ENCODE measurements at regions not wholly inside any gene's neighbourhood (a gene's known extent, or its start where the extent isn't known, plus 50 kb on each side); places are given as distances from the start of the nearest gene placed in this dataset.
"Not testable (repeated sequence)": the region's sequence is repeated elsewhere in the genome, so short reads cannot be mapped to it uniquely, and the experiment has no call there.

DNA sequence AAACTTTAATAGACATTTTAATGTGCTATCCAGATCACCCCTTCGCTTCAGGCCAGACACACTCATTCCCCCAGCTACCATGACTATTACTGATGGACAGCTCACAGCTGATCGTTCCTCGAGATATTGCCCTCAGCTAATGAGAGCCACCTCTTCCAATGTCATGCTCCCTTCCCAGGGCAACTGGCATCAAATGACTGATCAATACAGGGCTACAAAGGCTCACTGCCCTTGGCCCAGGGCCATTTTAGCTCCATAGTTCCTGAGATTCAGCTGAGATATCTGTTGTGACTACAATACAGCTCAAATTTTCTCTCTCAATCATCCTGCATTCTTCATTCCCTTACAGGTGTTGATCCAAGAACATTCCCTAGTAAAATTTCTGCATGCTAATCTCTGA lies 104.5 kb upstream of the PKN2 start:
- DNase-seq (ENCODE audit: low read depth in 1 of 2, low spot score in 1 of 2), result no peak
- in situ Hi-C loops (cut with HindIII; ENCODE audit: low pct_unique_long_range_greater_than_20kb, low sequenced_read_pairs), result no loop called here
- TF ChIP-seq JUND (IDR thresholded peaks at IDR 0.05; ENCODE audit: low read depth), result no peak

GRCh38 chr1:88581703-88582102 lies 102.4 kb upstream of the PKN2 start:
- TF ChIP-seq JUND (IDR thresholded peaks at IDR 0.05; ENCODE audit: low read depth), result no peak
- DNase-seq (ENCODE audit: low read depth in 1 of 2, low spot score in 1 of 2), result no peak
- in situ Hi-C loops (cut with HindIII; ENCODE audit: low pct_unique_long_range_greater_than_20kb, low sequenced_read_pairs), result no loop called here

DNA sequence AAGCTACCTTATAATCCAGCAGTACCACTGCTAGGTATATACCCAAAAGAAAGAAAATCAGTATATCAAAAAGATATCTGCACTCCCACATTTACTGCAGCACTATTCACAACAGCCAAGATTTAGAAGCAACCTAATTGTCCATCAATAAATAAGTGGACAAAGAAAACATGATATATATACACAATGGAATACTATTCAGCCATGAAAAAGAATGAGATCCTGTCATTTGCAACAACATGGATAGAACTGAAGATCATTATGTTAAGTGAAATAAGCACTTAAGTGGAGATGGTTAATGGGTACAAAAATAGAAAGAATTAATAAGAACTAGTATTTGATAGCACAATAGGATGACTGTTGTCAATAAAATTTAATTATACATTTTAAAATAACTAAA lies 90.7 kb upstream of the PKN2 start:
- TF ChIP-seq JUND (IDR thresholded peaks at IDR 0.05; ENCODE audit: low read depth), result no peak
- in situ Hi-C loops (cut with HindIII; ENCODE audit: low pct_unique_long_range_greater_than_20kb, low sequenced_read_pairs), result no loop called here
- DNase-seq (ENCODE audit: low read depth in 1 of 2, low spot score in 1 of 2), result no peak

DNA sequence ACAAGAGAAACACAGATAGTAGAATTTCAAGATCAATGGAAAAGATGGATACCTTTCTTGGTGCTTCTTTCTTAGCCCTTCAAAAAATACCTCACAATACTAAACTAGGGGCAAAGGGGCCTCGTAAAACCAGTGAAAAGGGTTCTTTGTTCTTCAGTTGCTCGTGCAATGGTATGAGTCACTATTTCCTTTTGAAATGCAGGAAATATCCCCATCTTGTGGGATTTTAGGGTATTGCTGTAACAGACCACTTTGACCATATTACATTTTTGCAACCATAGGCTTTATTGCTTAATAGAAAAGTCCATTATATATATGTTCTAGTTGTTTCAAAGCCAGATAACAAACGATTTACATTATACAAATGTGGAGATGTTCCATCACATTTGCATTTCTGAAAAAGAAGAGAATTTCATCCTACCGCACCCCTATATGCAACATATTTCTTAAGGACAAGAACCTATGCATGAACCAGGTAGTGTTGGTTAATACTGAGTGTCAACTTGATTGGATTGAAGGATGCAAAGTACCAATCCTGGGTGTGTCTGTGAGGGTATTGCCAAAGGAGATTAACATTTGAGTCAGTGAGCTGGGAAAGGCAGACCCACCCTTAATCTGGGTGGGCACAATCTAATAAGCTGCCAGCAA lies 88.6 kb upstream of the PKN2 start:
- in situ Hi-C loops (cut with HindIII; ENCODE audit: low pct_unique_long_range_greater_than_20kb, low sequenced_read_pairs), result no loop called here
- peak; percentile 16; the same call in 1 of the 2 replicates for TF ChIP-seq JUND (IDR thresholded peaks at IDR 0.05; ENCODE audit: low read depth)
- DNase-seq (ENCODE audit: low read depth in 1 of 2, low spot score in 1 of 2), result peak in 1 of 2 experiments; percentile 61

GRCh38 chr1:88597973-88598372 lies 86.1 kb upstream of the PKN2 start:
- in situ Hi-C loops (cut with HindIII; ENCODE audit: low pct_unique_long_range_greater_than_20kb, low sequenced_read_pairs); DNase-seq (ENCODE audit: low read depth in 1 of 2, low spot score in 1 of 2): not testable (repeated sequence)

- peak in 1 of 2 experiments; percentile 50 for DNase-seq (ENCODE audit: low read depth in 1 of 2, low spot score in 1 of 2)
- no peak for TF ChIP-seq JUND (IDR thresholded peaks at IDR 0.05; ENCODE audit: low read depth)
- in situ Hi-C loops (cut with HindIII; ENCODE audit: low pct_unique_long_range_greater_than_20kb, low sequenced_read_pairs), result no loop called here
These were observed 75.7 kb upstream of the PKN2 start for GRCh38 chr1:88608139-88608943.

- no peak for TF ChIP-seq JUND (IDR thresholded peaks at IDR 0.05; ENCODE audit: low read depth)
- in situ Hi-C loops (cut with HindIII; ENCODE audit: low pct_unique_long_range_greater_than_20kb, low sequenced_read_pairs), result no loop called here
- DNase-seq (ENCODE audit: low read depth in 1 of 2, low spot score in 1 of 2), result peak in 1 of 2 experiments; percentile 27
These were observed 75.0 kb upstream of the PKN2 start for GRCh38 chr1:88609051-88609450.

DNA sequence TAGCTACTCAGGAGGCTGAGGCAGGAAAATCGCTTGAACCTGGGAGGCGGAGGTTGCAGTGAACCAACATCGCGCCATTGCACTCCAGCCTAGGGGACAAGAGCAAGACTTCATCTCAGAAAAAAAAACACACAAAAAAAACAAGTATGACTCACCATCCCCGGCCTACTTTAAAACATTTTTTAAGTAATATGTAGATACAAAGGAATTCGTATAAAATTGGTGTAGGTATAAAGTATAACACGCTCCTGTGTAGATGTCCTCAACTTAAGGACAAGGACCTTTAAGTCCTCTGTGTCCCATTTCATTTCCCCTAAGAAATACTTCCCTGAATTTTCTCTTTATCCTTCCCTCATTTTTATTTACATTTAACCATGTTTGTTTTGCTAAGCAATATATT lies 73.4 kb upstream of the PKN2 start:
- no peak for TF ChIP-seq JUND (IDR thresholded peaks at IDR 0.05; ENCODE audit: low read depth)
- DNase-seq (ENCODE audit: low read depth in 1 of 2, low spot score in 1 of 2), result no peak

GRCh38 chr1:88612292-88612691 lies 71.8 kb upstream of the PKN2 start:
- no peak for DNase-seq (ENCODE audit: low read depth in 1 of 2, low spot score in 1 of 2)
- TF ChIP-seq JUND (IDR thresholded peaks at IDR 0.05; ENCODE audit: low read depth), result no peak
- in situ Hi-C loops (cut with HindIII; ENCODE audit: low pct_unique_long_range_greater_than_20kb, low sequenced_read_pairs), result no loop called here

More for the DNA sequence above, 73.4 kb upstream of the PKN2 start:
- in situ Hi-C loops (cut with HindIII; ENCODE audit: low pct_unique_long_range_greater_than_20kb, low sequenced_read_pairs), result no loop called here

- no peak for TF ChIP-seq JUND (IDR thresholded peaks at IDR 0.05; ENCODE audit: low read depth)
- in situ Hi-C loops (cut with HindIII; ENCODE audit: low pct_unique_long_range_greater_than_20kb, low sequenced_read_pairs), result no loop called here
These were observed 71.3 kb upstream of the PKN2 start for GRCh38 chr1:88612773-88613172.

DNA sequence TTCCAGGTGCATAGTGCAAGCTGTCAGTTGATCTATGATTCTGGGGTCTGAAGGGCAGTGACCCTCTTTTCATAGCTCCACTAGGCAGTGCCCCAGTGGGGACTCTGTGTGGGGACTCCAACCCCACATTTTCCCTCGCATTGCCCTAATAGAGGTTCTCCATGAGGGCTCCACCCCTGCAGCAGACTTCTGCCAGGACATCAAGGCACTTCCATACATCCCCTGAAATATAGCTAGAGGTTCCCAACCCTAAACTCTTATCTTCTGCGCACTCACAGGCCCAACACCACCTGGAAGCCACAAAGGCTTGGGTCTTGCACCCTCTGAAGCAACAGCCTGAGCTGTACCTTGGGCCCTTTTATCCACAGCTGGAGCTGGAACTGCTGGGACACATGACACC lies 65.7 kb upstream of the PKN2 start:
- in situ Hi-C loops (cut with HindIII; ENCODE audit: low pct_unique_long_range_greater_than_20kb, low sequenced_read_pairs), result no loop called here
- no peak for TF ChIP-seq JUND (IDR thresholded peaks at IDR 0.05; ENCODE audit: low read depth)
- DNase-seq (ENCODE audit: low read depth in 1 of 2, low spot score in 1 of 2), result no peak

More at GRCh38 chr1:88612773-88613172, 71.3 kb upstream of the PKN2 start:
- no peak for DNase-seq (ENCODE audit: low read depth in 1 of 2, low spot score in 1 of 2)

DNA sequence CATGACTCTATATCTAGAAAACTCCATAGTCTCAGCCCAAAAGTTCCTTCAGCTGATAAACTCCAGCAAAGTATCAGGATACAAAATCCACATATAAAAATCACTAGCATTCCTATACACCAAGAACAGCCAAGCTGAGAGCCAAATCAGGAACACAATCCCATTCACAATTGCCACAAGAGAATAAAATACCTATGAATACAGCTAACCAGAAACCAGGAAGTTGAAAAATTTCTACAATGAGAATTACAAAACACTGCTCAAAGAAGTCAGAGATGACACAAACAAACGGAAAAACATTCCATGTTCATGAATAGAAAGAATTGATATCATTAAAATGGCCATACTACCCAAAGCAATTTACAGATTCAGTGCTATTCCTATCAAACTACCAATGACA lies 61.0 kb upstream of the PKN2 start:
- in situ Hi-C loops (cut with HindIII; ENCODE audit: low pct_unique_long_range_greater_than_20kb, low sequenced_read_pairs); DNase-seq (ENCODE audit: low read depth in 1 of 2, low spot score in 1 of 2): not testable (repeated sequence)

All from T47D (cell line).